ENCODE measurements at regions not wholly inside any gene's neighbourhood (a gene's known extent, or its start where the extent isn't known, plus 50 kb on each side); places are given as distances from the start of the nearest gene placed in this dataset.

DNA sequence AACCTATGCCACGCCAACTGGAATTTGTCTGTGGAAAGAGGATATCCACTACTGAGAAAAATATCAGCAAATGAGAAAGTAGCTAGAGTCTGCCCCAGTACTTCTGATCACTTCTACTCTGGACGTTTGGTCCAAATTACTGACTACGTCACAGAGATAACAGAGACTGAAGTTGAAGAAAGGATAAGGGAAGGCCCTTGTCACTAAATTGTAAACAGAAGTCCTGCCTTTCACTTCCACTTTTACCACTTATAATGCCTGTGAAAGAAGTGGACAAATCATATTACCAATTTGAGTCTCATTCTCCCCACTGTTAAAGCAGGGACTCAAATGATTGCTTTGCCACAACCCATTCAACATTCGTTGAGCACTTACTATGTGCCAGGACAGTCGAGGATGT lies 173.9 kb upstream of the ERBB4 start:
- TF ChIP-seq, protein P1, sequence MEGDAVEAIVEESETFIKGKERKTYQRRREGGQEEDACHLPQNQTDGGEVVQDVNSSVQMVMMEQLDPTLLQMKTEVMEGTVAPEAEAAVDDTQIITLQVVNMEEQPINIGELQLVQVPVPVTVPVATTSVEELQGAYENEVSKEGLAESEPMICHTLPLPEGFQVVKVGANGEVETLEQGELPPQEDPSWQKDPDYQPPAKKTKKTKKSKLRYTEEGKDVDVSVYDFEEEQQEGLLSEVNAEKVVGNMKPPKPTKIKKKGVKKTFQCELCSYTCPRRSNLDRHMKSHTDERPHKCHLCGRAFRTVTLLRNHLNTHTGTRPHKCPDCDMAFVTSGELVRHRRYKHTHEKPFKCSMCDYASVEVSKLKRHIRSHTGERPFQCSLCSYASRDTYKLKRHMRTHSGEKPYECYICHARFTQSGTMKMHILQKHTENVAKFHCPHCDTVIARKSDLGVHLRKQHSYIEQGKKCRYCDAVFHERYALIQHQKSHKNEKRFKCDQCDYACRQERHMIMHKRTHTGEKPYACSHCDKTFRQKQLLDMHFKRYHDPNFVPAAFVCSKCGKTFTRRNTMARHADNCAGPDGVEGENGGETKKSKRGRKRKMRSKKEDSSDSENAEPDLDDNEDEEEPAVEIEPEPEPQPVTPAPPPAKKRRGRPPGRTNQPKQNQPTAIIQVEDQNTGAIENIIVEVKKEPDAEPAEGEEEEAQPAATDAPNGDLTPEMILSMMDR (IDR thresholded peaks at IDR 0.05; ENCODE audit: insufficient read depth, low read depth, low read length): no peak
- TF ChIP-seq EZH2 (IDR thresholded peaks at IDR 0.05; ENCODE audit: insufficient read depth, low read length): no peak
